ENCODE measurements at regions not wholly inside any gene's neighbourhood (a gene's known extent, or its start where the extent isn't known, plus 50 kb on each side); places are given as distances from the start of the nearest gene placed in this dataset.

DNA sequence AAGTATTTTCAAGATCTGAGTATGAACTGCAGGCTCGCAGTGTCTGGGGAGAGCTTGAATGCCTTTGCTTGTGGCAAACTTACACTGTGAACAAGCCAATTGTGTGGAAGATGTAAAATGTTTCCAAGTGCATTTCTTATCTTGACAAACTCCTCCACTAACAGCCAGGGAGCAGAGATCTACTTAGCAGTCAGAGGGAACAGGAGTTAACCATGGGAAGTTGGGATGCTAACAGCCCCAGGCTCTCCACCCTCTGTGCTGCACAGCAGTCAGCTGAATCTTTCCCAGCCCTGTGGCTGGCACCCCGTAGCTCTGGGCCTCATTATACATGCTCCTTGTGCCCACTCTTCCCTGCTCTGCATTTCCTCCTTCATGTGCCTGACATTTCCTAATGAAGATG, 450.2 kb downstream of the TSN start:
- TF ChIP-seq POLR2AphosphoS5 (IDR thresholded peaks at IDR 0.05; ENCODE audit: low read depth, low read length): no peak
- TF ChIP-seq POLR2A (IDR thresholded peaks at IDR 0.05; ENCODE audit: low read depth, low read length): no peak
